GM19468 (cell line): ENCODE measurements at regions not wholly inside any gene's neighbourhood (a gene's known extent, or its start where the extent isn't known, plus 50 kb on each side); places are given as distances from the start of the nearest gene placed in this dataset.

ENCODE experiments used
- ATAC-seq: cut with Tn5 transposase; IDR thresholded peaks from one replicate; pipeline ENCODE4 v1.9.1; 2021; ENCODE audit warnings: mild to moderate bottlenecking, moderate library complexity, moderate number of reproducible peaks; ENCODE audit not compliant: unreplicated experiment; ENCODE audit errors: extremely low read depth

DNA sequence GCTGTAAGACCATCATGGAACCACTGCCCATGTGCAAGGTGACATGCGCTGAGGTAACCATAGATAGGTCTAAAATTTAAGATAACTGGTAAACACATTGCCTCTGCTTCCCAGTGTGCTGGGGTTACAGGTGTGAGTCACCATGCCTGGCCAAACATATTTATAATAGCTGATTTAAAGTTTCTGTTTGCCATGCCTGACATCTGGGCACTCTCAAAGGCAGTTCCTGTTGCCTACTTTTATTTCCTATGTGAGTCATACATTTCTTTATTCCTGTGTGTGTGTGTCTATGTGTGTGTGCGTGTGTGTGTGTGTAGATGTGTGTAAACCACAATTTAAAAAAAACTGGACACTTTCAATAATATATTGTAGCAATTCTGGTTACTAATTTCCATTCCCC is 415.2 kb upstream of the NETO1 start:
- ATAC-seq: no peak

DNA sequence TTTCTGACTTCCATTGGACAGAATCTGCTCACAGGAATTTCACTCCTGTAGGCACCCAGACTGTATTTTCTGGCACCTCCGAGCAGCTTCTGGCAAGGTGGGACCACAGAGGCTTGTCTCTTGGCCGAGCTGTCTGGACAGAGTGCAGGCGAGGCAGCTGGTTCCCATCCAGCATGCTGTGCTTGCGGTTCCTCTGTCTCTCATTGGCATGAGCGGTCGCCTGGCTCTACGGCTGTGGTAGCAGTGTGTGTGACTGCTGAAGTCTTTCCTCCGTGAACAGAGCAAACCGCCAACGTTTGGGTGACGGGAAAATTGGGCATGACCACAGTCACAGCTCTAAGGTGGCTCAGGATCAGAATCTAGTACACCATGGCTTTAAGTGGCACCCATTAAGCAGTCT is 411.7 kb upstream of the NETO1 start:
- no peak for ATAC-seq

GRCh38 chr18:73274812-73275621 is 407.2 kb upstream of the NETO1 start:
- ATAC-seq: no peak

- ATAC-seq: no peak
Measured at GRCh38 chr18:73270920-73271634, 403.3 kb upstream of the NETO1 start.

DNA sequence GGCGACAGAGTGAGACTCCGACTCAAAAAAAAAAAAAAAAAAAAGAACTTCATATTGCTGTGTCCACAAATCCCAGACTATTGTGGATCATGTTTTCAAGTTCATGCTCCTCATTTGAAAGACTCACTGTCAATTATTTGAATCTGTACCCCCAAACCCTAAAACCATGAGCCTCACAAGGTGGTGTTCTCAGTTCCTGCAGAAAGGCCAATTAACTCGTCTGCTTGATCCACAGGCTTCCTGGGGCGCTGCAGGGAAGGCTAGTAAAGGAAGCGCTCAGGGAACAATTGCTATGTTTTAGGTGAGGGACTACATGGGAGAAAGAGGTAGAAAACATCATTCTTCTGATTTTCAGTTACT is 396.8 kb upstream of the NETO1 start:
- ATAC-seq: no peak

GRCh38 chr18:73261923-73262322 is 394.1 kb upstream of the NETO1 start:
- no peak for ATAC-seq

DNA sequence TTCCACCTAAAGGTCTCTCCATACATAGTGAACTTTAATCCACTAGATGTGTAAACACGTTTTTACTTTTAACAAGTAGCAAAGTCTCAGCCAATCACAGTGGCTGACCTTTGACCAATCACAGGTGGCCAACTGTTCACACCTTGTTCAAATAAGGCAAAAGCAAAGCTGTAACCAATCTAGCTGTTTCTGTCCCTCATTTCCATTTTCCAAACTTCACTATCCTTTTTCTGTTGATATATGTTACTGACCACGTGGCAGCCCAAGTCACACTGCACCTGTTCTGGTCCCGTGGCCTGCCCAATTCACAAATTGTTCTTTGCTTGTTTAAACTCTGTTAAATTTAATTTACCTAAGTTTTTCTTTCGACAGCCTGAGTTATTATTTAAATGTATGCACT is 393.5 kb upstream of the NETO1 start:
- ATAC-seq: no peak

DNA sequence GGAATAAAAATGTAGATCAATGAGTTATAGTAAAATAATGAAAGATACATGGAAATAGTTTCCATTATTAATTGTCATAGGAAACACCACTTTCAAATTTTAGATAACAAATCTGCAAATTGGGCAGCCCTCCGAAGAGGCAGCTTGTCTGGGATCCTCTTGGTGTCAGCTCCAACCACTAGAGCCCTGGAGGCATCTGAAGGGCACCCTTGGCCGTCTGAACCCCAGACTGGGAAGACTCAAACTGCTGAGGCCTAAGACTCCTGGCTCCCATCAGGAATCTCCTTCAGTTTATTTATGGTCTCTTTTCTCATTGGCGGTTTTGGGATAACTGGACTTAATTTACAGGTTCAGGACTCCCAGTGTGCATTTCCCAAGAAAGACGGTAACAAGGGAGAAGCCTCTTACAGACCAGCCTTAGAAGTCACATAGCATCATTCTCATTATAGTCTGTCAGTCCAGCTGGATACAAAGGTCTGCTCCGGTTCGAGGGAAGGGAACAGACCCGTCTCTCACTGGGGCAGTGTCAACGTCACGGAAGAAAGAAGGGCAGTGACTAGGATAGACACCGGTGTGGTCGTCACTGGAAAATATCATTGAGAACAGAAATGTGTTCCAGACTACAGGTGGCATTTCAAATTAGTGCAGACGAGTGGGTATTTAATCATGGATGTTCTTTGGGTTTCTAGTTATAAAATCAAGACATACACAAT is 390.7 kb upstream of the NETO1 start:
- no peak for ATAC-seq

- no peak for ATAC-seq
Measured at GRCh38 chr18:73254564-73254963, 386.8 kb upstream of the NETO1 start.

DNA sequence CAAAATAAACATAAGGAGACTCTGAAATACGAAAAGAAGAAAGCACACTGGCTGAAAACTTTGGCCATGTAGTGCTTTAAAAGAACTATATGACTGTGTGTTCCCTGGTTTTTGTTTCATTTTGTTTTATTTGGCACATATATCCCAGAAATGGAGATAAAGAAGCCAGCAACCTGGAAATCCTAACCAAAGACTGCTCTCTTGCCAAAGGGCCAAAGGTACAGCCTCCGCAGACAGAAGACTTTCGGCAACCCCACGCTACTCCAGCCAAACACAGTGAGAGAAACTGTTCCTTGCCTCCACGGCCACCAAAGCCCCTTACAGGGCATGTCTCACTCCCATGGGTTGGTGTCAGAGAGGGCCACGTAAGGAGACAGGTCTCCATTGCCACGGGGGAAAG is 381.2 kb upstream of the NETO1 start:
- ATAC-seq: no peak

DNA sequence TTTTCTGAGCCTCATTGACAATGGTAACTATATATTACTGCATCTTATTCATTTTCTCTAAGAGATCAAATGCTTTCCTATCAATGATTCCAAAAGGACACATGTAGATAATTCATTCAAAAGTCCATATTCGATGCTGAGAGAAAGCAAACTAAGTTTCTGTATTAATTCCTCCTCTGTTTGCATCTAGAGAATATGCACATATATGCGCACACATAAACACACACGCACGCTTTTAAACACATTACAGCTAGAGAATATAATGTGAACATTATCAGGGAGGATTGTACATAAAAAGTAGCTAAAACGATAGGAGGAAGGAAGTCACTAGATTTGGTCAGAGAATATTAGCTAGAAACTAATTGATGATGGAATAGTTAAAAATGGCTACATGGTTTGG is 379.0 kb upstream of the NETO1 start:
- ATAC-seq: no peak

- ATAC-seq: no peak
Measured at GRCh38 chr18:73245345-73245744, 377.6 kb upstream of the NETO1 start.

- no peak for ATAC-seq
Measured at GRCh38 chr18:73244401-73244800, 376.6 kb upstream of the NETO1 start.

GRCh38 chr18:73240899-73241298 is 373.1 kb upstream of the NETO1 start:
- no peak for ATAC-seq

- ATAC-seq: no peak
Measured at GRCh38 chr18:73235921-73236320, 368.1 kb upstream of the NETO1 start.

- no peak for ATAC-seq
Measured at GRCh38 chr18:73235491-73235890, 367.7 kb upstream of the NETO1 start.

DNA sequence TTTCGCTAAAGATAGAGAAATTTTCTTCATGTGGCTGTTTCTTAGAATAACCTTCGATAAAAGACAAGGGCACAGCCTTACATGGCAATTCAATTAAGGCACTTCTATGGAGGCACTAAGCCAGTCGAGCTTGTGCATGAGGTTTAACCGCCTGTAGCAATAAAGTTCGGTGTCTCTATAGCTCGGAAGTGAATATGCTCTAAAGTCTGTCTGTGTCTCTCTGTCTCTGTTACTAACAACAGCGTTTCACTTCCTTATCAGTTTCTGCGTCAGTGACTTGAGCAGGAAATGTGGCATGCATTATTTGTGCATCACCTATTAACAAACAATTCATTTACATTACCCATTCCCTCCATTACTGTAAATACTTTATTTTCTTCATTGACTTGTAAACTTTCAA is 365.1 kb upstream of the NETO1 start:
- peak; percentile 75 for ATAC-seq

GRCh38 chr18:73220663-73221062 is 352.9 kb upstream of the NETO1 start:
- no peak for ATAC-seq

DNA sequence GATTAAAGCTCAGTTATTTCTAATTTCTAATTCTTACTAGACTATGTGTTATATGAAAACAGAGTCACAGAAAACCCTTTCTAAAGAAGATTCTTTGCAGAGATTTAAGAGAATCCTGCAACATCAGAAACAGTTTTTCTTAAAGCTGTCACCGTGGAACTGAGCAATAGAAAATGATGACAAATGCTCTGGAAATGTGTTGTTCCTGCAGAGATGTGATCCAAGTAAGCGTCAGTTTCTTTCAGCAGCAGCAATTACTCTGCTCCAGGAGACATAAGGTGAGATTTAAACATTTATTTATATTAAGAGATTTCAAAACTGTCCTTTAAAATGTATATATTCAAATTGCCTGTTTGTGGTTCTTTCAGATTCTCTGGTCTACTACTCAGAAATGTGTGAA is 350.5 kb upstream of the NETO1 start:
- ATAC-seq: no peak

DNA sequence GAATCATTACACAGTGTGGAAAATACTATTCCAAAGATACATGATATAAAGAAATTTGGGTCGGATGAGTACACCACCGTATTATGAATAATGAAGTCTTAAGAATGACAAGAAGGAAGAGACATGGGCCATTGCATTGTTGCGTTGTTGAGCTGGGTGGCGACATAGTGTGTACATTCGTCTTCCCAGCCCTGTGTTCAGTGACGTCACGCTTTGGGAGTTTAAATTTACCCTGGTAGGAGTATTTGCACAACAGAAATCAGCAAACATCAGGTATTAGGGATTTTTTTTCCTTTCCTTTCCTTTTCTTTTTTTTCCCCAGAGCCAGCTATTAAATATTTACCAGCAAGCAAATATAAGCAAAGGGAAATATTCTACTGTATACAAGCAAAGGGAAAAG is 347.2 kb upstream of the NETO1 start:
- ATAC-seq: no peak

DNA sequence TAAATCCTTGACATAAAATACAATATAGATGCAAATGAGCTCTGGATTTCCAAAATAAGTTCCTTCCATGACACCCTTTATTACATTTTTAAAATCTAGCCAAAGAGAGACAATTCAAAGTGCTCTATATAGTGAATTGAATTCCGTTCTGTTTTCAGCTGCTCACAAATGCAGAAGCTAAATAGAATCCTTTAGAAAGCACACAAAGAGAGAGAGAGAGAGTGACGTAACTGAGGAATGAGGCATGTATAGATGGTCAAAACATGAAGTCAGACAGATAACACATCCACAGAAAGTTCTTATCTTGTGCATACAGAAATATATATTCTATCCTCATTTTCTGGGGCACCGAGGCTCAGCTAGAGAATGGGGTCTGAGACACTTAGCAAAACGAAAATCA is 344.7 kb upstream of the NETO1 start:
- ATAC-seq: no peak
